ENCODE measurements at regions not wholly inside any gene's neighbourhood (a gene's known extent, or its start where the extent isn't known, plus 50 kb on each side); places are given as distances from the start of the nearest gene placed in this dataset.

- H3K9me3 ChIP-seq: no peaks in the 10 kb centered on the region
- TF ChIP-seq CTCF (IDR thresholded peaks at IDR 0.05) (no peak), POLR2A (IDR thresholded peaks at IDR 0.05) (no peak)
- H3K27me3 ChIP-seq: no peaks in the 10 kb centered on the region
- intact Hi-C loops (cut with DNase I): no loop called here
- H3K36me3 ChIP-seq: no peaks in the 10 kb centered on the region
- 63 to 70% methylated on average over 2 of the region's 2 CpGs for WGBS, 2 donors
- no peak for DNase-seq
- H3K4me1 ChIP-seq: no peaks in the 10 kb centered on the region
- H3K4me3 ChIP-seq (replicated peaks in 1 of 3): no peak overlapping the region
- H3K27ac ChIP-seq: no peak overlapping the region
Observed at GRCh38 chr16:65333283-65333682, 211.4 kb upstream of the CDH11 start.

GRCh38 chr16:65327346-65327745 is 205.5 kb upstream of the CDH11 start:
- Histone ChIP-seq H3K27ac (no peak overlapping the region), H3K4me1 (no peaks in the 10 kb centered on the region), H3K9me3 (no peaks in the 10 kb centered on the region), H3K36me3 (no peaks in the 10 kb centered on the region), H3K4me3 (replicated peaks in 1 of 3) (no peak overlapping the region), H3K27me3 (no peaks in the 10 kb centered on the region)
- TF ChIP-seq CTCF (IDR thresholded peaks at IDR 0.05): no peak
- TF ChIP-seq POLR2A (IDR thresholded peaks at IDR 0.05): no peak
- DNase-seq: no peak
- intact Hi-C loops (cut with DNase I): no loop called here
- WGBS, 2 donors: 60 to 63% methylated on average over 2 of the region's 2 CpGs

- H3K36me3 ChIP-seq: no peaks in the 10 kb centered on the region
- no peak overlapping the region for H3K27ac ChIP-seq
- H3K4me1 ChIP-seq: no peaks in the 10 kb centered on the region
- TF ChIP-seq CTCF (IDR thresholded peaks at IDR 0.05) (no peak), POLR2A (IDR thresholded peaks at IDR 0.05) (no peak)
- intact Hi-C loops (cut with DNase I): no loop called here
- no peak for DNase-seq
- H3K4me3 ChIP-seq (replicated peaks in 1 of 3): no peak overlapping the region
- no peaks in the 10 kb centered on the region for H3K27me3 ChIP-seq
- WGBS, 2 donors: 88 to 89% methylated on average over 2 of the region's 2 CpGs
- H3K9me3 ChIP-seq: no peaks in the 10 kb centered on the region
Observed at GRCh38 chr16:65323655-65324237, 201.9 kb upstream of the CDH11 start.

GRCh38 chr16:65319621-65320231 is 197.9 kb upstream of the CDH11 start:
- Histone ChIP-seq H3K4me1 (no peaks in the 10 kb centered on the region), H3K27me3 (no peaks in the 10 kb centered on the region), H3K27ac (no peak overlapping the region), H3K36me3 (no peaks in the 10 kb centered on the region), H3K4me3 (replicated peaks in 1 of 3) (no peak overlapping the region), H3K9me3 (no peaks in the 10 kb centered on the region)
- DNase-seq: no peak
- TF ChIP-seq CTCF (IDR thresholded peaks at IDR 0.05) (no peak), POLR2A (IDR thresholded peaks at IDR 0.05) (no peak)
- intact Hi-C loops (cut with DNase I): no loop called here
- WGBS, 2 donors: 67 to 72% methylated on average over 6 of the region's 6 CpGs

DNA sequence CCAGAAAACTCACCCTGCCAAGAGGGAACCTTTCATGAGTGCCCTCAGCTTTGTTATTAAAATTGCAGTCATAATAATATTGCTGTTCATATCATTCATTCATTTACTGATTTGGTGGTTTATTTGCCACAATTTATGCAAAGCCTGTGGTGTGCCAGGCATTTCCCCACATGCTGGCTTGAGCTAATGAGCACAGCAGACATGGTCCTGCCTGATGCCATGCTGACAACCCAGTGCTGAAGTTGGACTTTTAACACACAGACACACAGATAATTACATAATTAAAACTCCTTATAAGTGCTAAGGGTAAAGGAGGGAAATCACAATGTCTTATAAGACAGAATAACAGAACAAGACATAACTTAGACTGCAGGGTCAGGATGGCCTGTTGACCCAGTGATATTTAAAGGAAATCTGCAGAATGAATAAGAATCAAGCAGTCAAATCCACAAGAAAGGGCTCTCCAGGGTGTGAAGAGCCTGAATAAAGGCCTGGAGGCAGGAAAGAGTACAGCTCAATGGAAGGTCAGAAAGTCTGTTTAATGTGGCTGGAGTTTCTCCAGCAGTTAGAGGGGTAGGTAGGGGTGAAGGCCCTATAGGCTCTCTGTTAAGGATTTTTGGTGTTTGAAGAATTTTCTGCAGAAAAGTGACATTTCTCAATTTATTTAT is 196.9 kb upstream of the CDH11 start:
- no peaks in the 10 kb centered on the region for H3K36me3 ChIP-seq
- H3K4me3 ChIP-seq (replicated peaks in 1 of 3): no peak overlapping the region
- no peak for TF ChIP-seq POLR2A (IDR thresholded peaks at IDR 0.05)
- no peak for TF ChIP-seq CTCF (IDR thresholded peaks at IDR 0.05)
- no peaks in the 10 kb centered on the region for H3K27me3 ChIP-seq
- no peak for DNase-seq
- H3K27ac ChIP-seq: no peak overlapping the region
- H3K4me1 ChIP-seq: no peaks in the 10 kb centered on the region
- H3K9me3 ChIP-seq: no peaks in the 10 kb centered on the region
- intact Hi-C loops (cut with DNase I): no loop called here
